HG03095 (cell line): ENCODE measurements at regions not wholly inside any gene's neighbourhood (a gene's known extent, or its start where the extent isn't known, plus 50 kb on each side); places are given as distances from the start of the nearest gene placed in this dataset.
"Not testable (repeated sequence)": the region's sequence is repeated elsewhere in the genome, so short reads cannot be mapped to it uniquely, and the experiment has no call there.

Experiments used
- ATAC-seq: cut with Tn5 transposase; IDR thresholded peaks from one replicate; pipeline ENCODE4 v1.9.1; 2021; ENCODE audit warnings: moderate library complexity; ENCODE audit not compliant: unreplicated experiment

DNA sequence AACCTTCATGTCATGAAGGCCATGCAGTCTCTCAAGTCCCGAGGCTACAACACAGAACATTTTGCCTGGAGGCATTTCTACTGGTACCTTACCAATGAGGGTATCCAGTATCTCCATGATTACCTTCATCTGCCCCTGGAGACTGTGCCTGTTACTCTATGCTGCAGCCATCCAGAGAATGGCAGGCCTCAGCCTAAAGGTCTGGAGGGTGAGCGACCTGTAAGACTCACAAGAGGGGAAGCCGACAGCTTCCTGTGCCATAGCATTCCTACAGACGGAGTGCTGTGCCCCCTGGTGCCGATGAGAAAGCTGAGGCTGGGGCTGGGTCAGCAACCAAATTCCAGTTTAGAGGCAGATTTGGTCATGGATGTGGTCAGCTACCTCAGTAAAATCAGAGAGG lies 51.3 kb upstream of the CADPS start:
- no peak for ATAC-seq

DNA sequence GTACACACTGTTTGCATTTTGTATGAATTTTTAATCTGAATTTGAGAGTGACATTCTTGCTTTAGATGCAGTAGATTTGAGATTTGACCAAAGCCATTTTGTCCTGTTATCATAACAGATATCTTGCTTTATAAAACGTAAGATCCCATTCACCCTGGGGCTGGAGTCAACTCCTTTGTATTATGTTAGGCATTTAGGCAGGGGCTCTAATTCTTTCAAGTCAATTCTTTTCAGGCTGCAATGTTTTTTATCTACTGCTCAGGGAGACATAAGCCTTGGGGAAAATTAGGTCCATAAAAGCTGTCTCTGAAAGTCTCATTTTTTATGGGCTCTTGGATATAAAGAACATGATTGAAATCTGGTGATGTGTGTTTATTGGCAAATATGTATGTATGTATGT lies 53.0 kb upstream of the CADPS start:
- ATAC-seq, result no peak

DNA sequence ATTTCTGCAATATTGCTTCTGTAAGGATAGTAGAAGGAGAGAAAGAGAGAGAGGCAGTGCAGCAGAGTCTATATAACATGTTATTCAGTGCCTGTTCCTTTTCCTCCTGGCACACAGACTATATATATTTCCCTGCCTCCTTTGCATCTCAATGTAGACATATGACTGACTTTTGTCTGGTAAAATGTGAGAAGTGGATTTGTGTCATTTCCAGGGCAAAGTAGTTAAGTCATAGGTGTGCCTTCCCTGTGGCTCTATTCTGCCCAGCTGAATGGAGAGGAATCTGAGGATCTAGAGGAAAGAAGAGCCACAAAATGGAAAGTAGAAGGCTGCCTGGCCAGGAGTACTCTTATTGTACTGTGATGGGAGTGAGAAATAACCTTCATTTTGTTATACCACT lies 54.6 kb upstream of the CADPS start:
- no peak for ATAC-seq

- no peak for ATAC-seq
Observed at GRCh38 chr3:62935793-62936192, 60.6 kb upstream of the CADPS start.

DNA sequence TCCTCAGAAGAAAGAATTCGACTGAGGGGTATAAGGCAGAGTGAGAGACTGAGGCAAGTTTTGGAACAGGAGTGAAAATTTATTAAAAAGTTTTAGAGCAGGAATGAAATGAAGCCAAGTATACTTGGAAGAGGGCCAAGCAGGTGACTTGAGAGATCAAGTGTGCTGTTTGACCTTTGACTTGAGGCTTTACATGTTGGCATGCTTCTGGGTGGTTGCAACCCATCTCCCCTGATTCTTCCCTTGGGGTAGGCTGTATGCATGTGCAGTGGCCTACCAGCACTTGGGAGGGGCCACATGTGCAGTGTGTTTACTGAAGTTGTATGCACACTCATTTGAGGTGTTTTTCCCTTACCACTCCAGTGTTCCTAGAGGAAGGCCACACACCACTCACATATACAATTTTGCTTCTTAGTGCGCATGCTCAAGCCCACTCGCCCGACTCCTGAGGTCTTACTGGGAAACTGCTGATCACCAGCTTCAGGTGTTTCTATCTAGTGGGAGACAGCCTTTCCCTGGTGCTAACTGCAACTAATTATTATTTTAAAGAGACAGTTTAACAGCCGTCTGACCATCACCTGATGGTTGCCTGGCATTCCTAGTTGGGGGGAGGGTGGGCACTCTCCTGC lies 61.5 kb upstream of the CADPS start:
- ATAC-seq, result no peak

- ATAC-seq, result no peak
Observed at GRCh38 chr3:62938583-62938982, 63.4 kb upstream of the CADPS start.

DNA sequence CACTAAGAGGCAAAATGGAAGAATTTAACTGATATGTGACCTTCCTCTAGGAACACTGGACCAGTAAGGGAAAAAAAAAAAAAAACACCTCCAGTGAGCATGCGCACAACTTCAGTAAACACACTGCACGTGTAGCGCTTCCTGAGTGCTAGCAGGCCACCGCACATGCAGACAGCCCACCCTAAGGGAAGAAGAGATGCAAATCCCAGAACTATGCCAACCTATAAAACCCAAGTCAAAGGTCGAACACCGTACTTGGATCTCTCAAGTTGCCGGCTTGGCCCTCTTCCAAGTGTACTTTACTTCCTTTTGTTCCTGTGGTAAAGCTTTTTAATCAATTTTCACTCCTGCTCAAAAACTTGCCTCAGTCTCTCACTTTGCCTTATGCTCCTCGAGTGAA lies 64.5 kb upstream of the CADPS start:
- ATAC-seq, result no peak

- no peak for ATAC-seq
Observed at GRCh38 chr3:62940771-62941563, 65.8 kb upstream of the CADPS start.

DNA sequence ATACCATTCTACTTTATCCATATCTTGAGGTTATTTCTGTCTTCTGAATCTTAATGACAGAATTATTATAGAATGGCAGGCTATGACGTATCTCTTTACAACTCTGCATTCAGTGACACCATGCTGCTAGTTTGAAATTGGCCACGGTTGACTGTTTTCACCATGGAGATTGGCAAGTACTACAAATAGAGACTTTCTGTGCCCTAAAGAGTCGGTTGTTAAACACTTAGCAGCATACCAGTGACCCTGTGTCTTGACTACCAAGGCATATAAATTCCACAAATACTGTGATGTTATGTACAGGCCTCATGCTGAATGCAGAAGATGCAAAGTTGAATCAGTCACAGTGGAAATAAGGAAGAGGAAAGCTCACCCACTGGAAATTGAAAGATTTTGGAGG lies 67.0 kb upstream of the CADPS start:
- ATAC-seq, result no peak

- ATAC-seq, result no peak
Observed at GRCh38 chr3:62942764-62943163, 67.5 kb upstream of the CADPS start.

DNA sequence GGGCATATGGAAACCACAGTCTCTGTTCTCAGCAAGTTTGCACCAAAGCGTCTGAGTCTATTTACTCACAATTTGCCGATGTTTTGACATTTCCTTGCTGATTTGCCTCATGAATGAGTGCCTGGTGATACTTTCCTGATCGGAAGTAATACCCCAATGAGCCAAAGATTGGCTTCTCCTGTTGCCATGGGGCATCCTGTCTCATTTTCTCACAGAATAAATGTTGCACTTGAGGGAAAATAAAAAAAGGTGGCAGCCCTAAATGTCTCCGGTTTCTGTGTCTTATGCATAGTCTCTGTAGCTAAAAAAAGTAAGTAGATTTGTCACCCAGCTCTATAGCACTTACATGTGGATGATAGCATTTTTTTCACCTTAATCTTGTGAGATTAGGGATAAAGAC lies 73.7 kb upstream of the CADPS start:
- ATAC-seq, result no peak

GRCh38 chr3:62950210-62950609 lies 75.0 kb upstream of the CADPS start:
- ATAC-seq, result no peak

- ATAC-seq, result no peak
Observed at GRCh38 chr3:62951037-62951613, 75.9 kb upstream of the CADPS start.

DNA sequence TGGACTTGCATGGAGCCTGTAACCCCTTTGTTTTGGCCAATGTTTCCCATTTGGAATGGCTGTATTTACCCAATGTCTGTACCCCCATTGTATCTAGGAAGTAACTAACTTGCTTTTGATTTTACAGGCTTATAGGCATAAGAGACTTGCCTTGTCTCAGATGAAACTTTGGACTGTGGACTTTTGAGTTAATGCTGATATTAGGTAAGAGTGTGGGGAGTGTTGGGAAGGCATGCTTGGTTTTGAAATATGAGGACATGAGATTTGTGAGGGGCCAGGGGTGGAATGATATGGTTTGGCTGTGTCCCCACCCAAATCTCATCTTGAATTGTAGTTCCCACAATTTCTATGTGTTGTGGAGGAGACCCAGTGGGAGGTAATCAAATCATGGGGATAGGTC lies 76.7 kb upstream of the CADPS start:
- ATAC-seq, result not testable (repeated sequence)

GRCh38 chr3:62954580-62954979 lies 79.4 kb upstream of the CADPS start:
- ATAC-seq, result peak; percentile 86

- no peak for ATAC-seq
Observed at GRCh38 chr3:62955126-62955525, 79.9 kb upstream of the CADPS start.

GRCh38 chr3:62956411-62956810 lies 81.2 kb upstream of the CADPS start:
- no peak for ATAC-seq

DNA sequence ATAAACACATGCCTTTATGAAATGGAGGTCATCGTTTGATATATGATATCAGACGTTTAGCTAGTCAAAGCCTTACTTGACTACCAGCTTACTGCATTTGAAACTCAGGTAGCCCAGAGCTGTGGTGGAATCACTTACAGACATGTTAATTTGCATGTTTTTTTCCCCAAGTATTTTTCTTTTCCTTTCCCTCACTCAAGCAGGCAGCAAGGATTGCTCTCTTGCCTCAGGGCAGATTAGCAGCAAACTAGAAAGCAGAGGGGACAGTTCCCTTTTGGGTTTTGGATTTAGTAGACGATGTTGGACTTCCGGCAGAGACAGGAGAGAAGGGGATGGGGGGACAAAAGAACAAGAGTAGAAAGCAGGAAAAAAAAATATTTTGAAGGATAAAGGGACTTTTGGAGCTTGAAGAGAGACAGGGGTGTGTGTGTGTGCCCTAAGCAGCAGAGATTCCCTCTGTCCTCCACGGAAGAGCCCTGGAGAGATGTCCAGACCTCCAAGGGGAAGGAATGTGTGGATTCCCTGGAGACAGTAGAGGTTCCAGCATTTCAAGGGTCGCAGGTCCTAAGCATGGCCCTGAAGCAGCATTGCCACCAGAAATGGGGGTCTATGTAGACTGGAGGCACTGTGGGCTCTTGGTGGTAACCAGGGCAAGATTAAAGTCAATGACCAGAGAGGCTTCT lies 86.8 kb upstream of the CADPS start:
- no peak for ATAC-seq

DNA sequence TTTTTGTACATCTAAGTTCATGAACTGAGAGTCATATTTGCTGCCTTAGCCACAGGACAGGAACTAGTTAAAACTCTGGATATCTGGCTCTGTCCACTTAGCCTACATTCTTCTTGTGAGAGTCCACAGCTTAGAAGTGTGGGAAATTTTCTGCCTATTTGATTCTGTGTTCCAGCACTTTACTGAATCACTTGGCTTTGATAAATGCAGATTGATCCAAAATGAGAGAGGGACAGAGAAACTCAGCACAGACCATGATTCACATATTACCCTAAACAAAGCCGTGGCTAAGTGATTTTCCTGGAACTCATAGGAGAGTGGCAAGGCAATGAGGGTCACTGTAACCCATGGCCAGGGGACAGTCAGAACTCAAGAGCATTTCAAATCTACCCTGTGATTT lies 87.5 kb upstream of the CADPS start:
- no peak for ATAC-seq

GRCh38 chr3:62965311-62965710 lies 90.1 kb upstream of the CADPS start:
- ATAC-seq, result no peak

DNA sequence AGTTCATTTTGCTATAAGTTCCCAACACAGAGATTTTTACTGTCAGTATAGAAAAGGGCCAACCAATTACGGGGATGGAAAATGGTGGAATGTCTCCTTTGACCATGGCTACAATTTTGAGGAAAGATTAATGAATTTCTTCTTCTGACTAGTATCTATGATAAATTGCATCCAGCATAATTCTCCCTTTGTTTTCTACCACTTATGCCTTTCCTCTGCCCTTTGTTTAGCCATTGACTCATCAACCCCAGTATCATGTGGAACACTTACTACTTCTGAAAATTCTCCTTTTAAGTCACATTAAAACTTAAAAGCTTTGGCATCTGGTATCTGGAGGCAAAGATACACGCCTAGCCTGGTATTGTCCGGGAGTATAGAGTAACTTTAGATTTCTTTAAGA lies 92.9 kb upstream of the CADPS start:
- ATAC-seq, result no peak

DNA sequence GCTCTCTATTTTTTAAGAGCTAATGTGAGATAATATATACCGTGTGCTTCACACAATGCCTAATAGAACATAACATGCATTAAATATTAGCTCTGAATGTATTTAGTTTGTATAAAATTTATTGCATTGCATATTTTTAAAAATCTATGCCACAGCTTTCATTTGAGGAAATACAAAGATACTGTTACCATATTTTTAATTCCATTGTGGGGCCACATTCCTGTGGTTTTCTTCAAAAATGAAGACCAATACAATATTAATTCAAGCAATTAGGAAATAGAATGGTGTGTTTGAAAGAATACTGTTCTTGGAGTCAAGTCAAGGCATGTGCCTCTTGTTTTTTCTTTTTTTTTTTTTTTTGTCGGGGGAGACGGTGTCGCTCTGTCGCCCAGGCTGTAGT lies 95.4 kb upstream of the CADPS start:
- no peak for ATAC-seq
